ENCODE measurements at regions not wholly inside any gene's neighbourhood (a gene's known extent, or its start where the extent isn't known, plus 50 kb on each side); places are given as distances from the start of the nearest gene placed in this dataset.
"Not testable (repeated sequence)": the region's sequence is repeated elsewhere in the genome, so short reads cannot be mapped to it uniquely, and the experiment has no call there.

GRCh38 chr13:80069374-80069773 is 271.6 kb downstream of the SPRY2 start:
- 76 to 92% (median 85%) methylated on average over 3 of the region's 3 CpGs for WGBS, 5 donors
- Histone ChIP-seq H3K4me1 (no peaks in the 10 kb centered on the region), H3K9me3 (no peaks in the 10 kb centered on the region), H3K36me3 (no peaks in the 10 kb centered on the region), H3K27me3 (replicated peaks in 1 of 7) (no peaks in the 10 kb centered on the region), H3K27ac (no peak overlapping the region), H3K4me3 (no peak overlapping the region)
- TF ChIP-seq POLR2A (IDR thresholded peaks at IDR 0.05) = no peak
- no peak for TF ChIP-seq CTCF (IDR thresholded peaks at IDR 0.05 in 8 of 11, conservative IDR thresholded peaks at IDR 0.05 in 3 of 11)
- no peak for TF ChIP-seq POLR2AphosphoS5 (IDR thresholded peaks at IDR 0.05)
- intact Hi-C loops (cut with DNase I; ENCODE audit: low total_unique reads) = no loop called here
- DNase-seq = no peak

GRCh38 chr13:80065996-80066395 is 274.9 kb downstream of the SPRY2 start:
- H3K36me3 ChIP-seq = no peaks in the 10 kb centered on the region
- H3K27me3 ChIP-seq (replicated peaks in 1 of 7) = no peaks in the 10 kb centered on the region
- no peak for DNase-seq
- intact Hi-C loops (cut with DNase I; ENCODE audit: low total_unique reads) = no loop called here
- H3K4me3 ChIP-seq = no peak overlapping the region
- no peaks in the 10 kb centered on the region for H3K9me3 ChIP-seq
- H3K27ac ChIP-seq = no peak overlapping the region
- WGBS, 5 donors = 4 to 89% (median 84%) methylated on average over 1 of the region's 1 CpG
- no peaks in the 10 kb centered on the region for H3K4me1 ChIP-seq
- TF ChIP-seq CTCF (IDR thresholded peaks at IDR 0.05 in 8 of 11, conservative IDR thresholded peaks at IDR 0.05 in 3 of 11) (no peak), POLR2AphosphoS5 (IDR thresholded peaks at IDR 0.05) (no peak), POLR2A (IDR thresholded peaks at IDR 0.05) (no peak)

GRCh38 chr13:80062416-80062815 is 278.5 kb downstream of the SPRY2 start:
- DNase-seq; H3K9me3 ChIP-seq; H3K27me3 ChIP-seq (replicated peaks in 1 of 7); H3K27ac ChIP-seq; H3K4me3 ChIP-seq; H3K36me3 ChIP-seq; intact Hi-C loops (cut with DNase I; ENCODE audit: low total_unique reads); H3K4me1 ChIP-seq: not testable (repeated sequence)

GRCh38 chr13:80059789-80060188 is 281.1 kb downstream of the SPRY2 start:
- Histone ChIP-seq H3K27me3 (replicated peaks in 1 of 7) (no peaks in the 10 kb centered on the region), H3K9me3 (no peaks in the 10 kb centered on the region), H3K27ac (no peak overlapping the region), H3K4me3 (no peak overlapping the region), H3K36me3 (no peaks in the 10 kb centered on the region), H3K4me1 (no peaks in the 10 kb centered on the region)
- TF ChIP-seq CTCF (IDR thresholded peaks at IDR 0.05 in 8 of 11, conservative IDR thresholded peaks at IDR 0.05 in 3 of 11) (no peak), POLR2AphosphoS5 (IDR thresholded peaks at IDR 0.05) (no peak), POLR2A (IDR thresholded peaks at IDR 0.05) (no peak)
- intact Hi-C loops (cut with DNase I; ENCODE audit: low total_unique reads) = no loop called here
- no peak for DNase-seq
- 86 to 94% (median 90%) methylated on average over 2 of the region's 2 CpGs for WGBS, 5 donors

GRCh38 chr13:80058626-80059025 is 282.3 kb downstream of the SPRY2 start:
- no peak for DNase-seq
- no peaks in the 10 kb centered on the region for H3K4me1 ChIP-seq

More at GRCh38 chr13:80058626-80059025, 282.3 kb downstream of the SPRY2 start:
- H3K4me3 ChIP-seq = no peak overlapping the region
- intact Hi-C loops (cut with DNase I; ENCODE audit: low total_unique reads) = no loop called here
- H3K27me3 ChIP-seq (replicated peaks in 1 of 7) = no peaks in the 10 kb centered on the region
- WGBS, 5 donors = 63 to 83% (median 79%) methylated on average over 4 of the region's 4 CpGs
- H3K36me3 ChIP-seq = no peaks in the 10 kb centered on the region
- TF ChIP-seq POLR2A (IDR thresholded peaks at IDR 0.05) (no peak), CTCF (IDR thresholded peaks at IDR 0.05 in 8 of 11, conservative IDR thresholded peaks at IDR 0.05 in 3 of 11) (no peak), POLR2AphosphoS5 (IDR thresholded peaks at IDR 0.05) (no peak)
- no peaks in the 10 kb centered on the region for H3K9me3 ChIP-seq
- no peak overlapping the region for H3K27ac ChIP-seq

Measured in spleen (tissue), 11 donors.